H54 (cell line): ENCODE measurements at regions not wholly inside any gene's neighbourhood (a gene's known extent, or its start where the extent isn't known, plus 50 kb on each side); places are given as distances from the start of the nearest gene placed in this dataset.
"Not testable (repeated sequence)": the region's sequence is repeated elsewhere in the genome, so short reads cannot be mapped to it uniquely, and the experiment has no call there.

Experiments used
- DNase-seq: peaks from one replicate; pipeline ENCODE4 v3.0.0; 2011; ENCODE audit warnings: low spot score, mixed read lengths; ENCODE audit not compliant: insufficient read length
- FAIRE-seq: peaks from 3 replicates; lab custom pipeline; 2011; peaks lifted over from hg19 to GRCh38; lab: Jason Lieb, UNC
- POLR2A ChIP-seq: IDR thresholded peaks from 2 replicates; pipeline ENCODE4 v1.6.1; 2011; ENCODE audit warnings: low read depth, mild to moderate bottlenecking, low read length

DNA sequence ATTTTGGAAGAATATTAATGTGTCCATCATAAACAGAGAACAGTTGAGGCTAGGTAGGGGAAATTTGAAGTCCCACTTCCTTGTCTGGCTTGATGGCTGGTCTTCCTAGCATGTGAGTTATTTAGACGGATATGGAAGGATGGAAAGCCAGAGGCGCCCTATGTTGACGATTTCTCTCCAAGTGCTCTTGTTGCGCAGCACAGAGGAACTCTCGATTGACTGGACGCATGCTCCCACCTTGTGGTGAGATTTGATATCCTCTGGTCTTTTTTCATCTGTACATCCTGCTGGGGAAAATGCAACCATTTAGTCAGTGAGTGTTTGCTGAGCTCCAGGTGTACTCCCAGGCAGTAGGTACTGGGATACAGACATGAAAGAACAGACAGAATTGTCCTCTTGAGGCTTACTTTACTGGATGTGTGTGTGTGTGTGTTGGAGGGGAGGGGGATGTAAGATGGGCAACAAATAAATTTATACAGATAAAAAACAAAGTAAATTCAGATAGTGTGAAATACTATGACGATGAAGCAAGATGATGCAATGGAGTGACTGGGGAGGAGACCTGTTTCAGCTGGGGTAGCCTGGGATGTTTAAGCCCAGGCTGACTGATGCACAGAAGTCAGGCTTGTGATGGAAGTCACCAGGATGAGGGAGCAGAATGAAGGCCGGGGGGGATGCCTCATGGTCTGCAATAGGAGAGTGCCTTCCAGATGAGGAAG lies 137.2 kb downstream of the TRIM43 start:
- DNase-seq = peak; percentile 56
- TF ChIP-seq POLR2A = no peak
- FAIRE-seq = peak; percentile 64

DNA sequence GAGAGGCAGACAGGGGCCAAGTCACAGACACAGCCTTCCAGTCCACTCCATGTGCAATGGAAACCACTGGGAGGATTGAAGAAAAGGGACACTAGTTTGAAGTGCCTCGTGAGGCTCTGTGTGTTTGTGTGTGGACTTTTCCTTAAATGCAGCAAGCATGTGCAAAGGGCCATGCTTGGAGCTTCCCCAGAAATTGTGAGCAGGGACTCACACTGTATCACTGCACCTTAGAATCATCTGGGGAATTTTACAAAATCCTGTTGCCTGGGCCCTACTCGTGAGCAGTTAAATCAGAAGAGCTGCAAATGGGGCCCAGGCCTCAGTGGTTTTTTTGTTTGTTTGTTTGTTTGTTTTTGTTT lies 137.8 kb downstream of the TRIM43 start:
- TF ChIP-seq POLR2A = no peak
- FAIRE-seq (no peak), DNase-seq (no peak)

DNA sequence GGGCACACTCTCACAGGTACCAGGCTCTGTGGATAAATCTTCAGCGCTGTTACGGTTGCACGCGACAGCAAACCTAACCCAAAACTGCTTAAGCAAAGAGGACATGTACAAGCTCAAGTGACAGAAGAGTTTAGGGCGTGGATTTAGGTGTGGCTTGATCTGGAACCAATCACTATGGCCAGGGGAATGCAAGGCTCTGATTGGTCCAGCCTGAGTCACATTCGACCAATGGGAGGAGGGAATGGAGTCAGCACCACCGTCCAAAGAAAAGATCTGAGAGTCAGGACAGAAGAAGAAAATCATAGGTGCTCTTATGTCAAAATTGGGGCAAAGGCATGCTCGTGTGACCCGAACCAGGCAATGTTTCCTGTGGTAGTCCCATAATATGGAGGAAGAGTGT lies 139.0 kb downstream of the TRIM43 start:
- FAIRE-seq = no peak

DNA sequence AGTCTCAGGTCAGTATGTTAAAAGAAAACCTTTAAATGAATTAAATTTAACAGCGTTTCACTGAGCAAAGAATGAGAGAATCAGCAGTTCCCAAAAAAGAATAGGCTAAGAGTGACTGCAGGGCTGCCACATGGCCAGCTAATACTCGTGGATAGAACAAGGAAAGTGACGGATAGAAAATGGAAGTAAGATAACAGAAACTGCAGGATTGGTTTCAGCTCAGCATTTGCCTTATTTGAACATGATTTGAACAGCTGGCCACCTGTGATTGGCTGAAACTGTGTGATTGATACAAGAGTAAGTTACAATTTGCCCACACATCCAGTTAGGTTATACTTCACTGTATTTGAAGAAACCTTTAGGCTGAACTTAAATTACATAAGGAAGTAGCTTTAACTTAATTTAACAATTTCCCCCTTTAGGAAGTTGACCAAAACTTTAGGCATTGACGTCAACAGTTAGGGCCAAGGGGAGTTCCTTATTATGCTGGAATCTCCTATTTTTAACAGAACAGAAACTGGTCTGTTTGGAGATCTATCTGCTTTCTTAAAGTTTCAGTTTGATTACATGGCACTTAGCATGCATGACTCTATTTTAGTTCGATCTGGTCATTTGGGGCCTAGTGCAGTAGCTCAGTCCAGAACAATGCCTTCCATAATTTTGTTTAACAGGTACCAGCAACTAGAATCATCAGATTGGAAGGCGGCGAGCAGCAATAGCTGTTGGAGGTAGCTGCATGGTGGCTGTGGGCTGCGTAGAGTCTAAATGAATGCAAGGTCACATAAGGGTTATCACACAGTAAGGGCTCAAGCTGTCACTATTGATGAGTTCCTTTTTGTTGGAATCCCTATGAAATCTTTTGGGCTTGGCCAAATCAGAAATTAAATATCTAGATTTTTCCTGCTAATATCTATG lies 143.4 kb downstream of the TRIM43 start:
- FAIRE-seq (no peak), DNase-seq (no peak)
- TF ChIP-seq POLR2A = no peak

More for the DNA sequence above, 139.0 kb downstream of the TRIM43 start:
- no peak for TF ChIP-seq POLR2A
- no peak for DNase-seq

DNA sequence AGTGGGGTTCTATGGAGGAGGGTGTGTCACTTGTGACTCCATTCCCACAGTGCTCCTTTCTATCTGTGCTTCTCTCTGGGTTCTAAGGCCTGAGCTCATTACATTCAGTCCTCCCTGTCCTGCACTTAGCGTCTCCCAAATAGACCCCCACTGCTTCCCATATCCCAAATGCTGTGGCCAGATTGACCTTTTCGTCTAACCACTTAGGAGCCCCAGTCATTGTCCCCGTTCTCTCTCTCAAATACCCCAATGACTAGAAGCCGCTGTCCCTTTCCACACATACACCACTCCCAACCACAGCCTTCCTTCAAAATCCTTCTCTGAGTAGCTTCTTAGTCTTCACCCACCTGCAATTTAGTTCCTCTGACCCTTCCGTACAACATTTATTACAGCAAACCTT lies 146.5 kb downstream of the TRIM43 start:
- FAIRE-seq = no peak

DNA sequence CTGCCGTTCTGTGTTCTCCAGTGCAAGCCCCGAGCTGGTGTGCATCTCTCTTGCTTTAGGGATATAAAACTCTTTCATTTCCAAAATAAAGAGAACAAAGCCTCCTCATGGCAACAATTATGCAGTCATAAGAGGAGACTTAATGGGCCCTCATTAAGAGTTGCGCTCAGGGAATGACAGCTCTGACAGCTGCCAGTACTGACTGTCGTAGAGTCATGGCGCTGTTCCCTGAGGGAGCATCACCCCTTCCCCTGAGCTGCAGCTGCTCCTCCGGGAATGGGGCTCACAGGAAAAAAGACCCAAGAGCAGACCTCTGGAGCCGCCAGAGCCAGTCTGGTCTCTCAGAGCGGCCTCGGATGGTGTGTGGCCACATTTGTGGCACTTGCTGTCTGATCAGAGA lies 160.3 kb downstream of the TRIM43 start:
- not testable (repeated sequence) for FAIRE-seq, DNase-seq

More for the DNA sequence above, 146.5 kb downstream of the TRIM43 start:
- no peak for DNase-seq
- TF ChIP-seq POLR2A = no peak

DNA sequence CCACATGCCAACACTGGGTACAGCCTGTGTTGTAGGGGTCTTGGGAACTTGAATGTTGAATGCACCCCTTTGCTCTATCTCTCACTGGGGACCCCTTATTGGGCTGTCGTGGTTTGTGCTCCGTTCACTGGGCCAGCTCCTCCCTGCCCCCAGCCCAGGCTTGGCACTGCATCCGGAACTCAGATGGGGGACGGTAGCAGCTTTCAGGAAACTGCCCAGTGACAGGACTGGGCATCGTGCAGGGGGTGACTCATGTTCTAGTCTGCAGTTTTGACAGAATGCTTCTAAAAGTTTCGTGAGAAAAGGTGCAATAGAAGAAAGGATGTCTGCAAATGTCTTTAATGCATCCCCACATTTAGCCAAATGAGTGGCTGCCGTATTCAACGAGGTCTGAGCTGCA lies 162.0 kb downstream of the TRIM43 start:
- FAIRE-seq, DNase-seq: not testable (repeated sequence)

DNA sequence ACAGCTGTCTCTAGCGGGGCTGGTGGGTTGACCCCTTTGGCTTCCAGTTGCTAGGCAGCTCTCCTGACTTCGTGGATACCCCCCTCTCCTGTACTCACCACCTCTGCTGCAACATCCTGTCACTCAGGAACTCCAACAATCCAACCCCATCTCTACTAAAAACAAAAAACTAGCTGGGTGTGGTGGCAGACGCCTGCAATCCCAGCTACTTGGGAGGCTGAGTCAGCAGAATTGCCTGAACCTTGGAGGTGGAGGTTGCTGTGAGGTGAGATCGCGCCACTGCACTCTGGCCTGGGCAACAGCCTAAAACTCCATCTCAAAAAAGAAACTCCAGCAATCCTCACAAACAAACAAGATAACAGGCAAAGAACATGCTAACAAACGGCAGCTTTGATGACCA lies 162.4 kb downstream of the TRIM43 start:
- not testable (repeated sequence) for DNase-seq, FAIRE-seq

DNA sequence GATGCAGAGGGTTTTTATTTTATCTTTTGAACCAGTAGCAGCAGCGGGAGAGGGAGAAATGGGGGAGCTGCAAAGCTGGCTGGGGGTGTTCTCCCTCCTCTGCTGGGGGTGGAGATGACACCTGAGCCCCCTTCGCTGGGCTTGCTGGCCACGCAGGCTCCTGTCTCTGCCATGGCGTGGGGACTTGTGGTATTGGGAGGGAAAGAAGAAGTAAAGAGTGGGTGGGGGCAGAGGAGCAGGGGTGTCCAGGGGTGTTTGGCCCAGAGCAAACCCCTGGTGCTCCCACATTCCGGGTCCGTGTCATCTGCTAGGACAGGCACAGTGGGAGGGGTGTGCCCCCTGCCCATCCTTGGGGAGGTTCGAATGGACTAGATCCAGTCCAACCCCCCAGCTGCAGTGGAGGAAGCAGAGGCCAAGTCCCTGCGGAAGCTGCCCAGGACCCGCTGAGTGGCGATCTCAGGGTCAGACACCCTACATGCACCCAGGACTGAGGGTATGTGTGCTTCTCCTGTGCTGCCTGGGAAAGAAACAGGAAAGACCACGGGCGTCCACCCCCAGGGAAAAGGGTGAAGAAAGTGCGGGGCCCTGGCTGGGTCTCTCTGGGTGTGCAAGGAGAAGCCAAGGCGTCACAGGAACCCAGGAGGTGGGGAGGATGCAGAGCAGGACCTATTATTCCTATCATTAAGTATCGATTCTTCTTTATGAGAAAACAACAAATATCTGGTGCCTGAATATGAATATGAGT lies 163.2 kb downstream of the TRIM43 start:
- not testable (repeated sequence) for FAIRE-seq, DNase-seq

DNA sequence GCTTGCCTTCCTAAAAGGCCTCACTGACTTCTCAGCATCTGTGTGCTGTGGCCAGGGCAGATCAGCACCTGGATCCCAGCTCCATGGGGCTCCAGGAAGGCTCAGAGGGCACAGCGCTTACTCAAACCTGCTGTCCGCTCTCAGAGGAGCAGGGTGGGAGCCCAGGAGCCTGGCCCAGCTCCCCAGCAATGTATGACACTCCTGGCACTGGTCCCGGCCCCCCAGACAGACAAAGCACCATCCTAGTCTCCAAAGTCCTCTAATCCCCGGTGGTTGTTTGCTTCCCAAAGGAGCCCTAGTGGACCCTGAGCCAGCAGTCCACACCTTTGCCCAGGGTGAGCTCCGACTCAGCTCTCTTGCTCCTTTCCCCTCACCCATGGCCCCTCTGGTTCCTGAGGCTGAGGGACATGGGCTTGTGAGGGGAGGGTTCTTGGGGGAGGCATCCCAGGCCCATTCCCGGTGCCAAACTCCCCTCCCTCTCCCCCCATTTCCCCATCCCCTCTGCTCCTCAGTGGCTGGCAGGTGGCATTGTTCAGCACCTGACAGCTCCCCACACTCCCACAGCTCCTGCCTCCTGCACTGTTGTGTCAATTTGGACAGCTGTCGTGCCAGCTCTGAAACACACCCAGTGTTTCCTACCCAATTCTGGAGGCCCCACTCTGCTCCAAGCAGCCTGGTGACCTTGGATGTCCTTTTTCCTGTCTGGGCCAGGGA lies 164.3 kb downstream of the TRIM43 start:
- not testable (repeated sequence) for FAIRE-seq, DNase-seq

DNA sequence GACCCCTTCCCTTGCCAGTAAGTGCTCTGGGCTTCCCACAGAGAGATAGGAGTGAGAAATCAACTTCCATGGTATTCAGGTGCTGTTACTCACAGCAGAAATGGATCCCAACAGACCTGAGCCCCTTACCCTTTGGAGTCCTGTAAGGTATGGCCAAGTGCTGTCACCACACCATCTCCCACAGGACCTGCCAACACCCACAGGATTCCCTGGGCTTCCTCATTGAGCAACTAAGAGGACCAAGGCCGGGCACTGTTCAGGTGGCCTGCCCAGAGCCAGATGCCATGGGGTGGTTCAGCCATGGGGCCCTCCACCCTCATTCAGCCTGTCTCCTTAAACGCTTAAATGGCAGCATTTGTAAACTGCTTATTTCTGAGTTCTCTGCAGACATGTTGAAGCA lies 166.2 kb downstream of the TRIM43 start:
- no peak for TF ChIP-seq POLR2A
- DNase-seq = no peak
- FAIRE-seq = no peak

DNA sequence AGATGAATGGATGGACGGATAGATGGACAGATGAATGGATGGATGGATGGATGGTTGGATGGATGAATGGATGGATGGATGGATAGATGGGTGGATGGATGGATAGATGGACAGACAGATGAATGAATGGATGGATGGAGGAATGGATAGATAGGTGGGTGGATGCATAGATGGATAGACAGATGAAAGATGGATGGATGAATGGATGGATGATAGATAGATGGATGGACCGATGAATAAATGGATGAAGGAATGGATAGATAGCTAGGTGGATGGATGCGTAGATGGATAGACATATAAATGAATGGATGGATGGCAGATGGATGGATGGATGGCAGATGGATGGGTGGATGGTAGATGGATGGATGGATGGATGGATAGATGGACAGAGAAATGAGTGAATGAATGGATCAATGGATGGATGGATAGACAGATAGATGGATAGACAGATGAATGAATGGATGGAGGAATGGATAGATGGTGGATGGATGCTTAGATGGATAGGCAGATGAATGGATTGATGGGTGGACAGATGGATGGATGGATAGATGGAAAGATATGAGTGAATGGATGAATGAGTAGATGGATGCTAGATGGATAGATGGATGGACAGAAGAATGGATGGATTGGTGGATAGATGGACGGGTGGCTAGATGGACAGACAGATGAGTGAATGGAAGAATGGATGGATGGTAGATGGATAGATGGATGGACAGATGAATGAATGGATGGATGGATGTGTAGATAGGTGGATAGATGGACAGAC lies 167.9 kb downstream of the TRIM43 start:
- DNase-seq (no peak), FAIRE-seq (no peak)
- TF ChIP-seq POLR2A = no peak

DNA sequence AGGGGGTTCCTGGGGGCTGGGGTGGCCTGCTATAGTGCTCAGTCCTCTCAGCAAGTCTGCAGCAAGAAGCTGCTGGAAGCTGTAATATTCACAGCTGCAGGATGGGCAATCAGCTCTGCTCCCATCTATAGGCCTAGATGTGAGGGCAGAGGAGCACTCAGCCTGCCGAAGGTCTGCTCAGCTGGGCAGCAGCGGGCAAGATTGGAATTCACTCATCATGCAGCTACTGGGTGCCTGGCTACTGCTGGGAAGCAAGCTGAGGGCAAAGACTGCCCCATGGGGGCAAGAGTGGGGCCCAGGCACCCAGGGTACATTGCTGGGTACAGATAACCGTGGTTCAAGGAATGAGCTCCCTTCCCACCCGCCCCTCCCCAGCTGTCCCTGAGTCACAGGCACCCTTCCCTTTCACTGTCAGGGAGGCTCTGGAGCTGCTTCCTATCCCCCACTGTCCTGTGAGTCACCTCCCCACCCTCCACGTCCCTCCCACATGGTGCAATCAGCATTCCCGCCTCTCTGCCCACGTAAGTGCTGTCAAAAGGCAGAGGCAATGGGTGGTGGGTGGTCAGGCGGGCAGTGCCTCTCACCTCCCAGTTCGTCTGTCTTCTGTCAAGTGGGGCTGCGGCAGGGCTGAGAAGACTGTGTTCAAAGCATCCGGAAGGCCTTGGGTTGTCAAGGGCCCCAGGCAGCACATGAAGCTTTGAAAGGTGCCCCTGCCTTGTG lies 169.2 kb downstream of the TRIM43 start:
- FAIRE-seq = peak; percentile 55

More for the DNA sequence above, 169.2 kb downstream of the TRIM43 start:
- DNase-seq = peak; percentile 82
- no peak for TF ChIP-seq POLR2A
